Stimulated activated naive CD8-positive, alpha-beta T cell treated with anti-CD3 and anti-CD28 coated beads, Interleukin-15, amount 100 ng/mL, for 72 hours (primary cell): ENCODE measurements at regions not wholly inside any gene's neighbourhood (a gene's known extent, or its start where the extent isn't known, plus 50 kb on each side); places are given as distances from the start of the nearest gene placed in this dataset.
"Not testable (repeated sequence)": the region's sequence is repeated elsewhere in the genome, so short reads cannot be mapped to it uniquely, and the experiment has no call there.

Experiments used
- ATAC-seq: fragments of 150-1000 bp; cut with Tn5 transposase; 2 replicates; pipeline ENCODE4 v1.10.0; 2021; ENCODE audit warnings: mild to moderate bottlenecking, moderate library complexity
- DNase-seq, 2 donors: peaks; one replicate each; pipeline ENCODE4 v3.0.0; 2021 to 2022
- H3K27ac Mint-ChIP-seq, 2 donors: one replicate each; pipeline ENCODE4 v1.8.0; 2022; ENCODE audit warnings: mild to moderate bottlenecking in 2 of 2, mixed read lengths in 2 of 2, moderate library complexity in 2 of 2
- H3K27me3 Mint-ChIP-seq: one replicate; pipeline ENCODE4 v1.8.0; 2022; ENCODE audit warnings: mixed read lengths
- H3K4me1 Mint-ChIP-seq: one replicate; pipeline ENCODE4 v1.8.0; 2022; ENCODE audit warnings: mild to moderate bottlenecking, mixed read lengths
- H3K4me3 Mint-ChIP-seq, 2 donors: one replicate each; pipeline ENCODE4 v1.8.0; 2022; ENCODE audit warnings: mild to moderate bottlenecking in 2 of 2, mixed read lengths in 2 of 2, moderate library complexity in 1 of 2
- H3K9me3 Mint-ChIP-seq, 2 donors: one replicate each; pipeline ENCODE4 v1.8.0; 2022; ENCODE audit warnings: mixed read lengths in 2 of 2

DNA sequence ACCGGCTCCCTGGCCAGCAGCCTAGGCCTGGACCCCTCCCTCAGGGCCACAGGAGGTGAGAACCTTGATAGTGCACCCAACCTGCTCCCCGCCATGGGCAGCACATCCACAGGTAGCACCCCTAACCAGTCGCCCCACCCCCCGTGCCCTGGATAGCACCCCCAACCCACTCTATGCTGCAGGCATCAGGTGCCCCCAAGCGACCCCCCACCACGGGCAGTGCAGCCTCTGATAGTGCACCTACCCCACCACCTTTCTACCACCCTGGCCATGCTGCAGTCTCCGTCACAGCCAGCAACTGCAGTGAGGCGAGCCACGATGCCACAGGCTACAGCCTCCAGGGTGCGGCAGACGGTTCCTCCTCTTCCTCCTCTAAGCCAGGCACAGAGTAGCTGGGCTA, 55.6 kb downstream of the SOWAHC start:
- H3K27me3 Mint-ChIP-seq = peaks cover 46% of the 10 kb centered on the region
- no peak for DNase-seq
- ATAC-seq = peak; percentile 20
- H3K4me3 Mint-ChIP-seq = no peak overlapping the region
- H3K9me3 Mint-ChIP-seq = no peaks in the 10 kb centered on the region
- no peaks in the 10 kb centered on the region for H3K4me1 Mint-ChIP-seq
- no peak overlapping the region for H3K27ac Mint-ChIP-seq

DNA sequence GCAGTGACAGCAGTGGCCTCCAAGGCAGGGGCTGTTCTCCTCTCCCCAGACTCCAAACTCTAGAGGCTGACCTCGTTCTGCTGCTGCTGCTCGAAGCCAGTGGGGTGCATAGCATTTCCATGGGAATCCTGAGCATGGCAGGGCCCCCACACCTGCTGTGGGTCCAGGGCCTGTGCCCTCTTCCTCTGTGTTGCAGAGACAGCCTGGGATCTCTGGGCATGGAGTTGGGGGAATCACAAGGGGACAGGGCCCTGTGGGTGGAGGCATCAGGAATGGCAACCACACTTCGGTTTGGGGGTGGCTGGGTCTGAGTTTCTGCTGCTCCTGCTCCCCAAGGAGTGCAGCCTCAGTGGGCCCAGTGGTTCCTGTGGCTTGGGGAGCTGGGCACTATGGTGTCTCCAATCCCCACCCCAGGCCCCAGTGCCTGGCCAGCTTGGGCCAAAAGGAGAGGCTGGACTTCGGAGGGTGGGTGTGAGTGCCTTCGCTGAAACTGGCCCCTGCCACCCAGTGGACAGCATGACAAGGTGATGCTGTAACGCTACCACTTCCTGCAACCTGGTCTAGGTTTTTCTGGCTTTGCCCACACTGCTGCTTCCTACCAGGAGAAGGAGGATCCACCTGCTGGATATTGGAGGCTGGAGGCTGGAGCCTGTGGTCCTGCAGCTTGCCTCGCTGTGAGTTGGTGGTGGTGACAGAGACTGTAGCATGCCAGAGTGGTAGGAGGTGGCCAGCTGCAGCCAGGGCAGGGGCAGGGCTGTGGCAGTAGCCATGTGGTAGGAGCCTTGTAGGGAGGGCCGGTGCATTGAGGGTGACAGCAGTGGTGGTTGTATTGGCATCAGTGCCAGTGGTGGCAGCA, 56.6 kb downstream of the SOWAHC start:
- no peaks in the 10 kb centered on the region for H3K9me3 Mint-ChIP-seq
- peaks cover 47% of the 10 kb centered on the region for H3K27me3 Mint-ChIP-seq
- peak overlapping the region in 1 of 2 donors; percentile 20 for H3K27ac Mint-ChIP-seq
- no peak overlapping the region for H3K4me3 Mint-ChIP-seq
- no peak for DNase-seq
- no peaks in the 10 kb centered on the region for H3K4me1 Mint-ChIP-seq
- ATAC-seq = no peak

DNA sequence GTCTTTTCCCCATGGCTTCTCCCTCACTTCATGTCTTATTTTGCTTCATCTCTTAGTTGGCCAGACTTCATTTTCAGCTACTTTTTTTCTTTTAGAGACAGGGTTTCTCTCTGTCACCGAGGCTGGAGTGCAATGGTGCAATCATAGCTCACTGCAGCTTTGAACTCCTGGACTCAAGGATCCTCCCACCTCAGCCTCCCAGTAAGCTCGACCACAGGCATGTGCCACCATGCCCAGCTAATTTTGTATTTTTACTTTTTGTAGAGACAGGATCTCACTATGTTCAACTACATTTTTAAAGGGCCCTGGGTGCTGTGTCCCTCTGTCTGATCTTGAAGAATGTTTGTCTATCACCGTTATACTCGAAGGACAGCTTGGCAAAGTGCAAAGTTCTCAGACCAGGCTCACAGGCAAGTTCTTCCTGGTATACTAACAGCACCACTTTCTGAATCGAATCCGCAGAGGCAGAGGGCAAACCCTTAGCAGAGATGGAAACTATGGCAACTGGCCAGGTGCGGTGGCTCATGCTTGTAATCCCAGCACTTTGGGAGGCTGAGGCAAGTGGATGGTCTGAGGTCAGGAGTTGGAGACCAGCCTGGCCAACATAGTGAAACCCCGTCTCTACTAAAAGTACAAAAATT, 60.9 kb downstream of the SOWAHC start:
- H3K27ac Mint-ChIP-seq = no peak overlapping the region
- H3K4me1 Mint-ChIP-seq = no peaks in the 10 kb centered on the region
- no peak overlapping the region for H3K4me3 Mint-ChIP-seq
- H3K27me3 Mint-ChIP-seq = peaks cover 47% of the 10 kb centered on the region
- ATAC-seq (no peak), DNase-seq (no peak)
- H3K9me3 Mint-ChIP-seq = no peaks in the 10 kb centered on the region

DNA sequence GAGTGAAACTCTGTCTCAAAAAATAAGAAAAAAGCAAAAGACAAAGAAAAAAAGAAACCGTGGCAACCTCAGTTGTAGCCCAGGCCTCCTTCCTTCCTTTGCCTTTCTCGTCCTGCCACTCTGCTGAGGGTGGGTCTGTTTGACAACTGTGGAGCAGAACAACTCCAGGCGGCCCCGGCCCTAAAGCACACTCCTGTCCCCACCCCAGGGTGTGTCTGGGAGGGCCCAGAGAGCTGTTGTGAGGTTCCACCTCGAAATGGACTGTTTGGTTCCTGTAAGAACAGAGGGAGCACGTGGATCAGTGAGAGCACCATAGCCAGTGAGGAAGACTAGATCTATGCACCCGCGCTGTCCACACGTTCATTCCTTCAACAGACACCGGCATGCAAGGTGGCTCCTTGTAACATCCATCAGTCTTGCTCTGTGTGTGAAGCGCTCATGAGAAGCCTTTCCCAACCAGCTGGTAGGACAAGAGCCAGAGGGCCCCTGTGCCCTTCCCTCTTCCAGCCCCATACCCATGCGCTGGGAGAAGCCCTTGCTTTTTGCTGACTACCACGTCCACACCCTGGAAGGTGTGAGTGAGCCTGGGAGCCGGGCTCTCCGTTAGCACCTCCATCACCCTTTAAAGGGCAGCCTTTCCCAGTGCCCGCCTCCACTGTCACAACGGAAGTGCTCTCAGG, 61.6 kb downstream of the SOWAHC start:
- Mint-ChIP-seq H3K27ac (no peak overlapping the region), H3K27me3 (peaks cover 48% of the 10 kb centered on the region), H3K4me3 (no peak overlapping the region), H3K4me1 (no peaks in the 10 kb centered on the region), H3K9me3 (no peaks in the 10 kb centered on the region)
- ATAC-seq (no peak), DNase-seq (no peak)

DNA sequence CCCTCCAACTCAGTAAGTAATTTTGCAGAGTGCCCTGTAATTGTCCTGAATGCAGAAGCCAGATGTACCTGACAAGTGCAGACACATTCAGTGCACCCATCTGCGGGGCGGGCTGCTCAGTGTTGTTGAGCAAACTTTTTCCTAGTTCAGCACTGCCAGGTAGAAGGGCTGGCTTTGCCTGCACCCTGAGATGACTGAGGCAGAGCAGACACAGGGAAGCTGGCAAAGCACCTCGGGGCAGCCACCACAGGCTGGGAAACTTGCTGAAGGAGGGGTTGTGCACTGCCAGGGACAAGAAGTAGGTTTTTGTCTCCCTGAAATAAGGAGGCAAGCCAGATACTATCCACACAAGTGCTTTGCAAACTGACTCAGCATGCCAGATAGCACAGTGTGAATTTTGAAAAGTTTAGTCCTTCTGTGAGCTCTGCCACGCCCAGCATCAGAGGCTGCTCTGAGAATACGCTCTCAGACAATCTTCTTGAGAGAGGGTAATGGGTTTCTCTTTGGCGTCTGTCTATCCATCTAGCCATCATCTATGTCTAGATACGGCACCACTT, 62.3 kb downstream of the SOWAHC start:
- no peak for DNase-seq
- Mint-ChIP-seq H3K27ac (no peak overlapping the region), H3K4me3 (no peak overlapping the region), H3K4me1 (no peaks in the 10 kb centered on the region), H3K27me3 (peaks cover 48% of the 10 kb centered on the region), H3K9me3 (no peaks in the 10 kb centered on the region)
- no peak for ATAC-seq

DNA sequence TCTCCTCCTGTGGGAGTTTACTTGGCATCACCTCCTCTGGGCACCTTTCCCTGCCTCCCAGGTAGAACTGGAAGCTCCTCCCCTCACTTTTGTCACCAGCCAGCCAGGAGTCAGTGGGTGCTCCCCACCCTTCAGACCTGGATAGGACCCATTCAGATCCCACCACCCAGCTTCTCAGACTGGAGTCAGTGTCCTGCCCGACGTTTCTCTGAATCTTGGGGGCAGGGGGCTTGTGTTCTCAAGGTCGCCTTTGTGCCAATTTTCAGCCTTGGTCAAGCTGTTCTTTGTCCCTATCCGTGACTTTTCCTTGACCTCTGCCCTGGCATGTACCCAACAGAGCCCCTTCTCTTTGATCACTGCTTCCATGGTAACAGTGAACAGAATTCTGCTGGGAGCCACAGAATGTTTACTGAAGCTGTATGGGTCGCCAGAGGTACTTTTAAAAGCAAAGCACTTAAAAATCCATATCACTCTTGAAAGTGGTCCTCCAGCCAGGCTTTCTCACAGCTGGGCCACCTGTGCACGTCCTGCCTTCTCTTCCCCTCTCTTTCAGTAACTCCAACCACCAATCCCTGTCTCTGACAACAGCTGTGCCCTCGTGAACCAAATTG, 63.1 kb downstream of the SOWAHC start:
- ATAC-seq, H3K4me1 Mint-ChIP-seq: not testable (repeated sequence)

DNA sequence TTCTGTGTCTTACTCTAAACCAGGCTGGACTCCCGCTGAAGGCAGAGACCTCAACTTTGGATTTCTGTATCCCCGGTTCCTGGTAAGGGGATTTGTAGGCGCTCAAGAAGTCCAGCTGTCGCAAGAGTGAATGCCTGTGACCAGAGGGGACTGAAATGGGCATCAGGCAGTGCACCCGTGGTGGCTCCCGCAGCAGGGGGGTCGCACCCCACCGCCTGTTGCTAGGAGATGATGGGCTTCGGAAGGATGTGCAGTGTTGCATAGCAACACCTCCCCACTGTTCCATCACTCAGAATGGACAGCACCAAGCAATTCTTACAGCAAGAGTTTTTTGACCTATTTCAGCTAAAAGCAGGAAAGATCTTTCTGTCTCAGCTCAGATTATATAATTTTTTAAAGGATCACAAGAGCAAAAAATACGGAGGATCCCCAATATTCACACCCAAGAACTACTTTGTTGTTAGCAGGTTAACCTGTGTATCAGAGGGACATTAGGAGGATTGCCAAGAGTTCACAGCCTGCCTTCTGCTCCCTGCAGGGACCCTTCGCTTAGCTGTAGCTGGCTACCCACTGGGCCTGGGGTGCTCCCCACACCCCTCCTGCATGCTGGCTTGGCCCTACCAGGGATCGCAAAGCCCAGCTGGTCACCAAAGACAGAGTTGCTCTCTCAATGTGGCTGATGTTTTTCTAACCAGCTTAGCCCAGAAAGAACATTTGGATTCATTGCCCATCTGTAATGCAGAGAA, 63.8 kb downstream of the SOWAHC start:
- H3K9me3 Mint-ChIP-seq = no peaks in the 10 kb centered on the region
- DNase-seq (no peak), ATAC-seq (no peak)
- peak overlapping the region in 1 of 2 donors; percentile 25 for H3K27ac Mint-ChIP-seq
- no peaks in the 10 kb centered on the region for H3K4me1 Mint-ChIP-seq
- peaks cover 47% of the 10 kb centered on the region for H3K27me3 Mint-ChIP-seq
- no peak overlapping the region for H3K4me3 Mint-ChIP-seq

More for the DNA sequence above, 63.1 kb downstream of the SOWAHC start:
- not testable (repeated sequence) for H3K9me3 Mint-ChIP-seq, DNase-seq, H3K4me3 Mint-ChIP-seq
- Mint-ChIP-seq H3K27ac (peak overlapping the region in 1 of 2 donors; percentile 25), H3K27me3 (peaks cover 47% of the 10 kb centered on the region)

DNA sequence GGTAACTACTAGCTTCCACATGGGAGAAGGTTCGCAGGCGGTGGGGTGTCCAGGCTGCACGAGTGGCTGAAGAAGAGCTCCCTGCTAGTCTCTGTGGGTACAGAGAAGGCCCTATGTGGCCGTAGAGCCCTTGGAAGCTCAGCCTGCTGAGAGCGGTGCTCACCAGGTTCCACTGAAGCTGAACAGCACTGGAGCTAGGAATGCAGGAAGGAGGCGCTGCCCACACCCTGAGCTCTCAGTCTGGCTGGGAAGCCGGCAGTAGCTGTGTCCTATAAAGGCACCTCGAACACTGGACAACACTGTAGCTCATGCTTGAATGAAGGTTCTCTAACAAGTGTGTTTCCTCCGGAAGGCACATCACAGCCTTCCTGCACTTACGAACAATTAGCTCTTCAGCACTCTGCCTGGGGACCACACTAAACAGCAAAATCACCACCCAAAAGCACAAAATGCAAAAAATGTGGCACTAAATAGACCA, 64.6 kb downstream of the SOWAHC start:
- DNase-seq, ATAC-seq, H3K4me3 Mint-ChIP-seq, H3K4me1 Mint-ChIP-seq, H3K27ac Mint-ChIP-seq, H3K9me3 Mint-ChIP-seq: not testable (repeated sequence)
- peaks cover 40% of the 10 kb centered on the region for H3K27me3 Mint-ChIP-seq

DNA sequence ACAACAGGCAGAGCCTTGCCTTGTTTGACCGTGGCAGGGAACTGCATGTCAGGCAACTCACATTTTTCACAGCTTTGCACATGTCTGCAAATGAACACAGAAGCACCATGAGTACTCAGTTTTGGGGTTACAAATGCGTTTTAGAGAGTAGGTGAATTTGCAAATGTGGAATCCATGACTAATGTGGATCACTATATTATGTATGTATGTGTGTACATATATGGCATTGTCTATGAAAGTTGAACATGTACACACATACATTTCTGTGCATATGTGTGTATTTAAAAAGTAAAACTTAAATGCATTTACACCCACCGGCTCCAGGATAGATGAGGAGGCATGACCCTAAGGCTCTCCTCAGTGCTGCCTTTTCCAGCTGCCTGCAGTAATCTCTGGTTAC, 65.1 kb downstream of the SOWAHC start:
- Mint-ChIP-seq H3K4me1 (no peaks in the 10 kb centered on the region), H3K27ac (no peak overlapping the region), H3K4me3 (no peak overlapping the region), H3K9me3 (no peaks in the 10 kb centered on the region), H3K27me3 (peaks cover 40% of the 10 kb centered on the region)
- DNase-seq = no peak
- no peak for ATAC-seq

DNA sequence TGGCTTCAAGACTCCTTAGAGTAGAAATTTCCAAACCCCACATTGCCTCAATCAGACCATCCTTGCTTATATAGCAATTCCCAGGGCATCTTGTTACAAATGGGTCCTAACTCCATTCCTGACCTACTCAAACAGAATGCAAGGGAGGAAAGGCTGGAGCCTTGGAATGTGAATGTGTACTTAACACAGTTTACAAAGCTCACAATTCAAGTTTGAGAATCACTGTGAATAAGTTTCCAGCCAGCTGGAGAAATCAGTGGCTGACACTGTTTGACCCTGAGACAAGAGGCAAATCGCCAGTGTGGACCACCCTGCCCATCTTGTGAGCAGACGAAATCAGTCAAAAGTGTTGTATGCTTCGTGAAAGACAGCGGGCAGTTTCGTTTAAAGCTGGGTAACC, 65.5 kb downstream of the SOWAHC start:
- Mint-ChIP-seq H3K27ac (no peak overlapping the region), H3K9me3 (no peaks in the 10 kb centered on the region), H3K4me3 (no peak overlapping the region), H3K4me1 (no peaks in the 10 kb centered on the region), H3K27me3 (peaks cover 40% of the 10 kb centered on the region)
- no peak for ATAC-seq
- no peak for DNase-seq

DNA sequence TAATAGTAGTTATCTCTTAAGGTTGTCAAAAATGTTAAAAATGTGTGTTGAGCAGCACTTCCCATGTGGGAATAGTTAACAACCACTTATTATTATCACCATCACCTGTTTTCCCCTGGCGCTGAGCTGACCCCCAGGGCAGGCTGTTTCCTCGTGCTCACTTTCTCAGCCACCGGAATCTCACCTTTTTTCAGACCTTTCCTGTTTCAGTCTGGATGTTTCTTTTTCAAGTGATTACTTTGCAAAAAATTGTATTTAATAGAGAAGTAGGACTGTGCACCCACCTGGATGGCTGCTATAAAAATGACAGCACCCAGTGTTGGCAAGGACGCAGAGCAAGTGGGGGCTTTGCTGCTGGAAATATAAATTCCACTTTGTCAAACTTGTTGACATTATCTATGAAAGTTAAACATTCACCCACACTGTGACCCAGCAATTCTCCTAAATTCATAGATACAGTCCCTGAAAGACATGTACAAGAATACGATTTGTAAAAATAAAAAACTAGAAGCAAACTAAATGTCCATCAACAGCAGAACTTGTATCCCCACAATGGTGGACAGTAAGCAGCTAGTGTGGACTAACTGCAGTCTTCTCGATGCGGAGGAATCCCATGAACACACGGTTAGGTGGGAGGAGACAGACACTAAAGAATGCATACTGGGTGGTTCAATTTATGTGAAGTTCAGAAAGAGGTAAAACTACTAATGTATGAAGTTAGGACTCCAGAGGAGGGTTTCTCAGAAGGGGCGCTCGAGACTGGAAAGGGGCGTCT, 66.5 kb downstream of the SOWAHC start:
- H3K27ac Mint-ChIP-seq = no peak overlapping the region
- H3K4me1 Mint-ChIP-seq = no peaks in the 10 kb centered on the region
- H3K4me3 Mint-ChIP-seq = no peak overlapping the region
- ATAC-seq (no peak), DNase-seq (no peak)
- peaks cover 46% of the 10 kb centered on the region for H3K27me3 Mint-ChIP-seq
- no peaks in the 10 kb centered on the region for H3K9me3 Mint-ChIP-seq

DNA sequence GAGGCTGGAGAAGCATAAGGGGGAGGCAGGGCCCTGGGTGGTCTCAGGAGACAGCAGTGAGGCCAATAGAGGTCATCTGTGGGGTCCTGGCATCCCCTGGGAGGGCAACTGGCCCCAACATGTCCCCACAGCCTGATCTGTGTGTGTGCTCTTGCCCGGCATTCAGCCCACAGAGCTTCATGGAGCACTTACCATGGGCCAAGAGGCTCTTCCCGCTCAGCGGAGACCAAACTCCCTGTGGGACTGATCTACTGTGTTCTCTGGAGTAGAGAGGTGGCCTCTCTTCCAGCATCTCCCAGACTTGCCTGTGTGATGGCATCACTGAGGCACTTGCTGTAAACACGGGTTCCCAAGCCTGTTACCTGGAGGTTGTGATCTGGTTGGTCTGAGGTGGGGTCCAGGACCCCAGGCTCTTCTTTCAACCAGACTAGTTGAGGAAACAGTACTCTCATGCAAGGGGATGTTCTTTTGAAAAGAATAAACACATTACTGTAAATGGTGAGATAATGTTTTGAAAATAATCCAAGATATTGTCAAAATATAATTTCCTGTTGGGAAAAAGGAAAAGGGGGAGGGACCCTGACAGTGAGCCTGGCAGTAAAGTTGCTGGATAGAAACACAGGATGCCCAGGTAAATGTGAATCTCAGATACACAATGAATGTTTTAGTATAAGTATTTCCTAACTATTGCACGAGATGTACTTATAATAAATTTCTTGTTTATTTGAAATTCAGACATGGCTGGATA, 67.6 kb downstream of the SOWAHC start:
- H3K27me3 Mint-ChIP-seq = peaks cover 37% of the 10 kb centered on the region
- no peak overlapping the region for H3K27ac Mint-ChIP-seq
- ATAC-seq = no peak
- no peak overlapping the region for H3K4me3 Mint-ChIP-seq
- DNase-seq = no peak
- H3K9me3 Mint-ChIP-seq = no peaks in the 10 kb centered on the region
- H3K4me1 Mint-ChIP-seq = no peaks in the 10 kb centered on the region

DNA sequence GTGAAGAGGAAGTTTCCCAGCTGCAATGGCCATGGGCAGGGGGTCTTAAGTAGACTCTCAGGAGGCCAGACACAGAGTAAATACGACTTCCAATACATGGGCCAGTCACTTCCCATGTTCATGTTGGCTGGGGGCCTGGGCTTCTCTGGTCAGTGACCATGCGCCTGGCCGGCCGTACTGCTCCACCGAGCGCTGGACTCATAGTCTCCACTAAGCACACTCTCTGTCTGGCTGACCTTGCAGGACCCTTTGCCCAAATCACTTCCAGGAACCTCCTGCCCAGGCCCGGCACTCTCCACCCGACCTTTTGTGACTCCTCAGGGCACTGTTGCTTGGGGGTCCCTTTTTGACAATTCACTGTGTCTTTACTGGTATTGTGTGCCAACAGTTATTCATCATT, 69.3 kb downstream of the SOWAHC start:
- H3K27me3 Mint-ChIP-seq = peaks cover 29% of the 10 kb centered on the region
- no peak for DNase-seq
- H3K9me3 Mint-ChIP-seq = no peaks in the 10 kb centered on the region
- H3K4me1 Mint-ChIP-seq = no peaks in the 10 kb centered on the region
- ATAC-seq = no peak
- no peak overlapping the region for H3K27ac Mint-ChIP-seq
- H3K4me3 Mint-ChIP-seq = no peak overlapping the region

DNA sequence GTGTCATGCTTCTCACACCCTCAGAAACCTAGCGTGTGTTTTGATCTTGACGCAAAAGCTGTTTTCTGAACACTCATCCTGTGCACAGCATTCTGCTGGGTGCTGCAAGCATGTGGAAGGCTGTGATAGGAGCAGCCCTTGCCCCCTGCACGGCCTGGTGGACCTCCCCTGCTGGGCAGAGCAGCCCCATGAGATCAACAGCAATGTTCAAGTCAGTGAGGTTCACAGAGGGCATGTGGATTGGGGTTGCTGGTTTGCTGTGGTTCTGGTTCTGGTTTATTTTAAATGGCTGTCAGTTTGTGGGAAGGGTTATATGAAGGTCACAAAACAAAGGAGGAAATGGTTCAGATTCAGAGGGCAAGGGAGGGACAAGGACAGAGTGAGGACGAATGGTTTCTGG, 71.3 kb downstream of the SOWAHC start:
- DNase-seq (no peak), ATAC-seq (no peak)
- H3K27me3 Mint-ChIP-seq = peaks cover 23% of the 10 kb centered on the region
- H3K4me3 Mint-ChIP-seq = no peak overlapping the region
- H3K27ac Mint-ChIP-seq = peak overlapping the region in 1 of 2 donors; percentile 15
- H3K4me1 Mint-ChIP-seq = no peaks in the 10 kb centered on the region
- H3K9me3 Mint-ChIP-seq = no peaks in the 10 kb centered on the region
